ENCODE measurements at regions not wholly inside any gene's neighbourhood (a gene's known extent, or its start where the extent isn't known, plus 50 kb on each side); places are given as distances from the start of the nearest gene placed in this dataset.
"Not testable (repeated sequence)": the region's sequence is repeated elsewhere in the genome, so short reads cannot be mapped to it uniquely, and the experiment has no call there.

- TF ChIP-seq CTCF (IDR thresholded peaks at IDR 0.05) (no peak), POLR2A (IDR thresholded peaks at IDR 0.05) (no peak)
- H3K4me3 ChIP-seq, result no peak overlapping the region
- no peak overlapping the region for H3K27ac ChIP-seq
- no peaks in the 10 kb centered on the region for H3K36me3 ChIP-seq
- no peak for DNase-seq
- no peaks in the 10 kb centered on the region for H3K4me1 ChIP-seq
- peaks cover 0 to 27% of the 10 kb centered on the region in 2 donors for H3K27me3 ChIP-seq
- peaks cover 0 to 8% (median 0%) of the 10 kb centered on the region in 4 donors for H3K9me3 ChIP-seq
Measured at GRCh38 chr6:28785962-28786679, 137.7 kb downstream of the TRIM27 start.

- H3K27ac ChIP-seq, result no peak overlapping the region
- no peak for DNase-seq
- H3K4me1 ChIP-seq, result no peaks in the 10 kb centered on the region
- peaks cover 0 to 11% (median 0%) of the 10 kb centered on the region in 4 donors for H3K9me3 ChIP-seq
- H3K36me3 ChIP-seq, result no peaks in the 10 kb centered on the region
- no peak for TF ChIP-seq CTCF (IDR thresholded peaks at IDR 0.05)
- peak overlapping the region in 1 of 4 donors; percentile 29 for H3K4me3 ChIP-seq
- H3K27me3 ChIP-seq, result peaks cover 0 to 20% of the 10 kb centered on the region in 2 donors
Measured at GRCh38 chr6:28789553-28790083, 134.2 kb downstream of the TRIM27 start.

- Histone ChIP-seq H3K36me3 (no peaks in the 10 kb centered on the region), H3K4me3 (no peak overlapping the region), H3K27ac (no peak overlapping the region), H3K4me1 (no peaks in the 10 kb centered on the region), H3K9me3 (peaks cover 0 to 15% (median 0%) of the 10 kb centered on the region in 4 donors), H3K27me3 (peaks cover 0 to 11% of the 10 kb centered on the region in 2 donors)
- DNase-seq, result no peak
- no peak for TF ChIP-seq CTCF (IDR thresholded peaks at IDR 0.05)
- TF ChIP-seq POLR2A (IDR thresholded peaks at IDR 0.05), result no peak
Measured at GRCh38 chr6:28791002-28791383, 132.8 kb downstream of the TRIM27 start.

GRCh38 chr6:28794175-28795002 is 129.4 kb downstream of the TRIM27 start:
- Histone ChIP-seq H3K27ac (no peak overlapping the region), H3K4me3 (no peak overlapping the region), H3K27me3 (peaks cover 0 to 9% of the 10 kb centered on the region in 2 donors), H3K9me3 (peaks cover 0 to 13% (median 0%) of the 10 kb centered on the region in 4 donors), H3K36me3 (no peaks in the 10 kb centered on the region), H3K4me1 (no peaks in the 10 kb centered on the region)
- TF ChIP-seq CTCF (IDR thresholded peaks at IDR 0.05), result no peak
- TF ChIP-seq POLR2A (IDR thresholded peaks at IDR 0.05), result no peak
- DNase-seq, result no peak

- not testable (repeated sequence) for H3K9me3 ChIP-seq, DNase-seq, H3K4me1 ChIP-seq, H3K27me3 ChIP-seq, H3K27ac ChIP-seq, H3K4me3 ChIP-seq, H3K36me3 ChIP-seq
Measured at GRCh38 chr6:28800647-28801046, 123.1 kb downstream of the TRIM27 start.
